HUES64 (cell line): ENCODE measurements at regions not wholly inside any gene's neighbourhood (a gene's known extent, or its start where the extent isn't known, plus 50 kb on each side); places are given as distances from the start of the nearest gene placed in this dataset.
A peak's percentile ranks its signal among the peaks of the same experiment; 100 is the strongest.

Experiments
- H3K27ac ChIP-seq: 2 replicates; pipeline ENCODE4 v1.7.0; 2013; ENCODE audit warnings: low read depth, low read length, inconsistent platforms
- H3K27me3 ChIP-seq: 2 replicates; pipeline ENCODE4 v1.6.1; 2013; ENCODE audit warnings: mild to moderate bottlenecking, low read length; ENCODE audit not compliant: insufficient read depth
- H3K36me3 ChIP-seq: 2 replicates; pipeline ENCODE4 v1.6.1; 2013; ENCODE audit warnings: mild to moderate bottlenecking, low read length; ENCODE audit not compliant: insufficient read depth
- H3K4me1 ChIP-seq: 2 replicates; pipeline ENCODE4 v1.6.1; 2013; ENCODE audit warnings: mild to moderate bottlenecking, low read length, moderate library complexity; ENCODE audit not compliant: insufficient read depth
- H3K4me3 ChIP-seq: 2 replicates; pipeline ENCODE4 v1.5.1; 2013; ENCODE audit warnings: mild to moderate bottlenecking, low read length, moderate library complexity
- H3K9ac ChIP-seq: 2 replicates; pipeline ENCODE4 v1.6.1; 2013; ENCODE audit warnings: mild to moderate bottlenecking, low read depth, low read length
- H3K9me3 ChIP-seq: 2 replicates; pipeline ENCODE4 v1.6.1; 2013; ENCODE audit warnings: low read depth, low read length; ENCODE audit not compliant: insufficient read depth
- WGBS: fragments of 150-250, 120-280 bp; methylation state at CpG from one replicate; pipeline ENCODE4 v1.1.7; 2013; ENCODE audit warnings: missing lambda C conversion rate; 5-methylcytosine and 5-hydroxymethylcytosine counted together

- no peaks in the 10 kb centered on the region for H3K36me3 ChIP-seq
- H3K4me3 ChIP-seq, result no peak overlapping the region
- no peak overlapping the region for H3K27ac ChIP-seq
- no peaks in the 10 kb centered on the region for H3K4me1 ChIP-seq
- no peak overlapping the region for H3K9ac ChIP-seq
- H3K9me3 ChIP-seq, result no peaks in the 10 kb centered on the region
- H3K27me3 ChIP-seq, result 0 out of 2 replicates have a peak, but pooled peaks cover 2% of the 10 kb centered on the region
- 56% methylated on average over 1 of the region's 2 CpGs for WGBS
These were observed 187.5 kb upstream of the ADO start for GRCh38 chr10:62616885-62617590.

GRCh38 chr10:62617652-62618051 lies 186.9 kb upstream of the ADO start:
- 0 out of 2 replicates have a peak, but pooled peaks cover 2% of the 10 kb centered on the region for H3K27me3 ChIP-seq
- no peak overlapping the region for H3K27ac ChIP-seq
- H3K9ac ChIP-seq, result no peak overlapping the region
- no peaks in the 10 kb centered on the region for H3K36me3 ChIP-seq
- H3K4me1 ChIP-seq, result no peaks in the 10 kb centered on the region
- 95% methylated on average over 6 of the region's 9 CpGs for WGBS
- H3K9me3 ChIP-seq, result no peaks in the 10 kb centered on the region
- H3K4me3 ChIP-seq, result no peak overlapping the region

DNA sequence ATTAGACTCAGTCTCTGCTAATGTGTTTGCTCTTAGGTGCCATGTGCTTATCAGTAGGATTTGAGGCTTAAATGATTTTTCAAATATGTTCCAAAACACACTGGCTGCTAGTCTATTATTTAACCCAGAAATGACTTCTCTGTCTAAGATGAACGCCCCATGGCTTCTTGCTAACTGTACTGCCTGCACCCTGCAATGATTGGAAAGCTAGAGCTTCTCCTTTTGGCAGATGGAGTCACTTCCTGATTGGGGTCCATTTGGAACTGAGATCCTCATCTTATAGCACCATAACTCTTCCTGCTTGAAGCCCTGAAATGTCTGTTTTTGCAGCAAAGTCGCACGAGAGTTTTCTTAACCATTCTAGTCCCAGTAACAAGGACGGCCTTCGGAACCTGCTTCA lies 186.5 kb upstream of the ADO start:
- Histone ChIP-seq H3K4me1 (no peaks in the 10 kb centered on the region), H3K27ac (no peak overlapping the region), H3K9me3 (no peaks in the 10 kb centered on the region), H3K4me3 (no peak overlapping the region), H3K27me3 (0 out of 2 replicates have a peak, but pooled peaks cover 2% of the 10 kb centered on the region), H3K9ac (no peak overlapping the region), H3K36me3 (no peaks in the 10 kb centered on the region)
- 96% methylated on average over 5 of the region's 5 CpGs for WGBS

GRCh38 chr10:62618576-62619412 lies 185.7 kb upstream of the ADO start:
- Histone ChIP-seq H3K9ac (no peak overlapping the region), H3K4me1 (no peaks in the 10 kb centered on the region), H3K27me3 (0 out of 2 replicates have a peak, but pooled peaks cover 2% of the 10 kb centered on the region), H3K36me3 (no peaks in the 10 kb centered on the region), H3K4me3 (no peak overlapping the region), H3K27ac (no peak overlapping the region), H3K9me3 (no peaks in the 10 kb centered on the region)
- 91% methylated on average over 7 of the region's 7 CpGs for WGBS

GRCh38 chr10:62619413-62619738 lies 185.1 kb upstream of the ADO start:
- WGBS, result 100% methylated on average over 2 of the region's 2 CpGs
- H3K9ac ChIP-seq, result no peak overlapping the region

DNA sequence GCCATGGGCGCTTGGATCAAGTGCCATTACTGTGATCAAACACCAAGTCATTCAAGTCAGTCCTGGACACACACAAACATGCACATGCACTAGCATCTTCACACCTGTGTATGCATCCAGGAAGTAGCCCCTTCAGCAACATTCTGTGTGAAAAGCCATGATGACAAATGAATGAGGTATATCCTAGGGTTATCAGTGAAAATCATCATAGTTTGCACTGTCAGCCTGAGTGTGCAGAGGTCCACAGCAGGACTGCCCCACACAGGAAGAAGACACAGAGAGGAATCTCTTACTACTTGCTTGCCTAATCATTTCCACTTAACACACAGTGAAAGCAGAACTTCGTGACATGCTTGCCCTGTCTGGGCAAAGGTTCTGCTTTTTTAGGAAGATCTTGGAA lies 184.0 kb upstream of the ADO start:
- Histone ChIP-seq H3K36me3 (no peaks in the 10 kb centered on the region), H3K9ac (no peak overlapping the region), H3K4me1 (peaks cover 4% of the 10 kb centered on the region)

More at GRCh38 chr10:62619413-62619738, 185.1 kb upstream of the ADO start:
- Histone ChIP-seq H3K36me3 (no peaks in the 10 kb centered on the region), H3K27me3 (0 out of 2 replicates have a peak, but pooled peaks cover 2% of the 10 kb centered on the region), H3K4me1 (no peaks in the 10 kb centered on the region), H3K27ac (no peak overlapping the region), H3K9me3 (no peaks in the 10 kb centered on the region), H3K4me3 (no peak overlapping the region)

GRCh38 chr10:62623223-62623622 lies 181.3 kb upstream of the ADO start:
- Histone ChIP-seq H3K4me1 (peaks cover 25% of the 10 kb centered on the region), H3K27me3 (no peaks in the 10 kb centered on the region)
- WGBS, result 96% methylated on average over 7 of the region's 7 CpGs

More for the DNA sequence above, 184.0 kb upstream of the ADO start:
- no peak overlapping the region for H3K27ac ChIP-seq
- no peaks in the 10 kb centered on the region for H3K9me3 ChIP-seq
- H3K27me3 ChIP-seq, result 0 out of 2 replicates have a peak, but pooled peaks cover 2% of the 10 kb centered on the region
- no peak overlapping the region for H3K4me3 ChIP-seq
- WGBS, result 85% methylated on average over 2 of the region's 2 CpGs

GRCh38 chr10:62625484-62625883 lies 179.0 kb upstream of the ADO start:
- H3K4me3 ChIP-seq, result no peak overlapping the region
- no peaks in the 10 kb centered on the region for H3K27me3 ChIP-seq
- H3K27ac ChIP-seq, result no peak overlapping the region
- peaks cover 25% of the 10 kb centered on the region for H3K4me1 ChIP-seq
- H3K9me3 ChIP-seq, result no peaks in the 10 kb centered on the region
- 100% methylated on average over 2 of the region's 2 CpGs for WGBS
- H3K36me3 ChIP-seq, result no peaks in the 10 kb centered on the region
- no peak overlapping the region for H3K9ac ChIP-seq

More at GRCh38 chr10:62623223-62623622, 181.3 kb upstream of the ADO start:
- no peak overlapping the region for H3K9ac ChIP-seq
- no peak overlapping the region for H3K27ac ChIP-seq
- no peaks in the 10 kb centered on the region for H3K36me3 ChIP-seq
- no peaks in the 10 kb centered on the region for H3K9me3 ChIP-seq
- no peak overlapping the region for H3K4me3 ChIP-seq

DNA sequence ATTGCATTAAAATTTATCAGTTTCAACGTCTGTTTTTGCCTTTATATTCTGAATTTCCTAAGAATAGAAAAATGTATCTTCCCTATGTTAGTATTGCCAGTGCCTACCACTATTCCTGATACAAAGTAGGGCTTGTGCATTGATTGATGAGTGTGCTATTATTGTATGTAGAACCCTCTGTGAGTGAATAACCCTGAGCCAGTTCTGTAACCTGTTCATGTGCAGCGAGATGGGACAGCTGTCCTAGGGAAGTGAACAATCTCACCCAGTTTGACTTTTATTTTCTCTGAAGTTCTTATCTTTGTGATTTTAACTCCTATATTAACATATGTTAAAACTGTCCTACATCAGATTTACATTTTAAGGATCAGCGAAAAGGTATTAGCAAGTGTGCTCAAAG lies 178.4 kb upstream of the ADO start:
- Histone ChIP-seq H3K4me1 (peaks cover 25% of the 10 kb centered on the region), H3K36me3 (no peaks in the 10 kb centered on the region), H3K9ac (no peak overlapping the region), H3K27ac (no peak overlapping the region), H3K9me3 (no peaks in the 10 kb centered on the region), H3K4me3 (no peak overlapping the region), H3K27me3 (no peaks in the 10 kb centered on the region)
- 21% methylated on average over 2 of the region's 3 CpGs for WGBS

DNA sequence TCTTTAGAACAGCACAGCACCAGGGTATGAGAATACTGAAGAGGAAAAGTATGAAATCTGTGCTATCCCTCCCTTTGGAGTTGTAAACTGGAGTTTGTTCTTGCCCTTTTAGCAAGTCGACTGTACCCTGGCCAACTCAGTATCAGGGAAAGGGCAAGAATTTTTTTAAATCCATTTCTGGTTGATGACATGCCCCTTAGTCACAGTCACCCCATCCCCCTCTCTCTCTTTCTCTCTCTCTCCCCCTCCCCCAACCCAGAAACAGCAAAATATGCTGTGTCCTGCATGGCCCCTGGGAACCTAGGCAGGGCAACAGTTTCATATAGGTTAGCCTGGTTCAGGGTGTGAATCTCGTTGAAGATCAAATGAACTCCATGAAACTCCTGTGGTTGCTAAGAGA lies 177.7 kb upstream of the ADO start:
- H3K27ac ChIP-seq, result peak overlapping the region; percentile 5; the same call in 1 of the 2 replicates
- WGBS, result 21% methylated on average over 2 of the region's 2 CpGs
- no peak overlapping the region for H3K4me3 ChIP-seq
- H3K9me3 ChIP-seq, result no peaks in the 10 kb centered on the region
- no peak overlapping the region for H3K9ac ChIP-seq
- no peaks in the 10 kb centered on the region for H3K36me3 ChIP-seq
- no peaks in the 10 kb centered on the region for H3K27me3 ChIP-seq
- peaks cover 25% of the 10 kb centered on the region for H3K4me1 ChIP-seq

DNA sequence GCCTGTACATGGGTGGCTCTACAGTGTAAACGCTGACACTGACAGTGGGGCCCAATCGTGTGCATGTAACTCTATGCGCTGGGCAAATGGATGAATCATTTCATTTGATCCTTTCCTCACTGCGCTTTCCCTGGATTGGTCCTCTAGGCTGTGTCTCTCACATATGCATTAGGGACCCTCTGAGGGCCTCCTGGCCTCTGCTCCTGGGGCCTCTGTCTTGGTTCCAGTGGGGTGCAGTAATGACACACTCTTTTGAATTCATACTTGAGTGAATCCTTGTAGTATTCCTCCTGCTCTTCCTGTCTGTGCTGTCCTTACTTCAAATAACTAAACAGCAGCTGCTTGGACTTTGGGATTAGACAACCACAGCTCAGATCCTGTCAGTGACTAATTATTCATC lies 176.5 kb upstream of the ADO start:
- H3K4me3 ChIP-seq, result no peak overlapping the region
- H3K9ac ChIP-seq, result no peak overlapping the region
- H3K9me3 ChIP-seq, result no peaks in the 10 kb centered on the region
- peaks cover 25% of the 10 kb centered on the region for H3K4me1 ChIP-seq
- H3K36me3 ChIP-seq, result no peaks in the 10 kb centered on the region
- no peak overlapping the region for H3K27ac ChIP-seq
- H3K27me3 ChIP-seq, result no peaks in the 10 kb centered on the region
- 90% methylated on average over 4 of the region's 4 CpGs for WGBS
